Breast epithelium (tissue), 3 donors: ENCODE measurements at regions not wholly inside any gene's neighbourhood (a gene's known extent, or its start where the extent isn't known, plus 50 kb on each side); places are given as distances from the start of the nearest gene placed in this dataset.

ENCODE experiments used
- POLR2A ChIP-seq: fragments of 450-650 bp; IDR thresholded peaks from one replicate; pipeline ENCODE4 v1.6.1; 2016; ENCODE audit warnings: antibody characterized with exemption, mild to moderate bottlenecking, moderate library complexity
- TF ChIP-seq, protein P1 (sequence below), 3 donors: fragments of 450-650 bp; IDR thresholded peaks; one replicate each; pipeline ENCODE4 v1.5.1; 2016 to 2017; ENCODE audit warnings: antibody characterized with exemption in 3 of 3, mild to moderate bottlenecking in 3 of 3, moderate library complexity in 3 of 3

DNA sequence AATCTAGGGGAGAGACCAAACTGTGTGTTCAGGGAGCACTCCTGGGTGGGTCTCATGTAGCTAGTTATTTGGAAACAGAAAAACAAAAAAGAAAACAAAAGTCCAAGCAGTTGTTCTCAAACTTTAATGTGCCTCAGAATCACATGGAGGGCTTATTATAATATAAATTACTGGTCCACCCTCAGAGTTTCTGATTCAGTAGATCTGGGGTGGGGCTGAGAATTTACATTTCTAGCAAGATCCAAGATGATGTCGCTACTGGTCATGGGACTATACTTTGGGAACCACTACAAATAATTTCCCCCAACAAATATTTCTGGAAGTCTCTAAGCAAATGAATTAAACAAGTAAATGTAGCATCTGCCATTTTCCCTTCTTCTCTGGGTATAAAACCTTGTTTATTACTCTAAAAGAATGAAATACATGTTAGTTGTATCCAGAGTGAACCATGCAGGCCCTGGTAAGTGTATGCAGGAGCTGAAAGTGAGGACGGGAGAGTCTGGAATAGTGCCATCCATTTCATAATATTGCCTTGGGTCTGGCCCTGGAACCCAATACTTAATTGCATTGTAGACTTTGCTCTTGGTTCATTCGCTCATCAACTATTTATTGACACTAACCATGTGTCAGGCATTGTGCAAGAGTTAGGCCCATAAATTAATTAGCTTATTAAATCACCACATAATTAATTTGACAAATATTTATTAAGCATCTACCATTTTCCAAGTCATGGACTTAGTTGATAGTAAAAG, 490.8 kb downstream of the EPM2A start:
- TF ChIP-seq, protein P1, sequence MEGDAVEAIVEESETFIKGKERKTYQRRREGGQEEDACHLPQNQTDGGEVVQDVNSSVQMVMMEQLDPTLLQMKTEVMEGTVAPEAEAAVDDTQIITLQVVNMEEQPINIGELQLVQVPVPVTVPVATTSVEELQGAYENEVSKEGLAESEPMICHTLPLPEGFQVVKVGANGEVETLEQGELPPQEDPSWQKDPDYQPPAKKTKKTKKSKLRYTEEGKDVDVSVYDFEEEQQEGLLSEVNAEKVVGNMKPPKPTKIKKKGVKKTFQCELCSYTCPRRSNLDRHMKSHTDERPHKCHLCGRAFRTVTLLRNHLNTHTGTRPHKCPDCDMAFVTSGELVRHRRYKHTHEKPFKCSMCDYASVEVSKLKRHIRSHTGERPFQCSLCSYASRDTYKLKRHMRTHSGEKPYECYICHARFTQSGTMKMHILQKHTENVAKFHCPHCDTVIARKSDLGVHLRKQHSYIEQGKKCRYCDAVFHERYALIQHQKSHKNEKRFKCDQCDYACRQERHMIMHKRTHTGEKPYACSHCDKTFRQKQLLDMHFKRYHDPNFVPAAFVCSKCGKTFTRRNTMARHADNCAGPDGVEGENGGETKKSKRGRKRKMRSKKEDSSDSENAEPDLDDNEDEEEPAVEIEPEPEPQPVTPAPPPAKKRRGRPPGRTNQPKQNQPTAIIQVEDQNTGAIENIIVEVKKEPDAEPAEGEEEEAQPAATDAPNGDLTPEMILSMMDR (IDR thresholded peaks at IDR 0.05) = no peak
- TF ChIP-seq POLR2A = no peak
